Uterus (tissue), 2 donors: ENCODE measurements at regions not wholly inside any gene's neighbourhood (a gene's known extent, or its start where the extent isn't known, plus 50 kb on each side); places are given as distances from the start of the nearest gene placed in this dataset.

Source experiments
- CTCF ChIP-seq, 4 experiments: fragments of 200-600 bp in 2 of 4; fragments of 450-650 bp in 2 of 4; sonication (generic) in 2 of 4; IDR thresholded peaks; one replicate each; pipeline ENCODE4 v1.5.1; 2016 to 2019; ENCODE audit warnings: antibody characterized with exemption in 4 of 4, mild to moderate bottlenecking in 2 of 4, moderate library complexity in 1 of 4
- POLR2A ChIP-seq, 2 donors: fragments of 450-650 bp; IDR thresholded peaks; one replicate each; pipeline ENCODE4 v1.6.1; 2016; ENCODE audit warnings: antibody characterized with exemption in 2 of 2, mild to moderate bottlenecking in 1 of 2, moderate library complexity in 1 of 2

DNA sequence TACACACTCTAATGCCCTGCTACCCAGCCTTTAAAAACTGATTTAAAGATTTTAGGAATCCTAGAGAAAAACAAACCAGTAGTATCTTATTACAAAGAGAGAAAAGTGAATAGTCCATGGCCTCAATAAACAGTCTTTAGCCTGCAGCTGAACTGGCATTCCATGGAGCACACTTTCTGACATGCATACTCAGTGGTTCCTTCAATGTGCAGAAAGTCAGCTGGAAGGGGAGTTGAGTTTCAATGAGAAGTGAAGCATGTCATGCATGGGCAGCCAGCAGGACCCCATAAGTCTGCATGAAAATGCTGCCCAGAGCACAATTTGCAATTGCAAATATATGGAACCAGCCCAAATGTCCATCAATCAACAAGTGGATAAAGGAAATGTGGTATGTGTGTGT, 273.7 kb downstream of the UQCRFS1 start:
- TF ChIP-seq POLR2A (IDR thresholded peaks at IDR 0.05), result no peak
- no peak for TF ChIP-seq CTCF (IDR thresholded peaks at IDR 0.05)
